HEK293T (cell line): ENCODE measurements at regions not wholly inside any gene's neighbourhood (a gene's known extent, or its start where the extent isn't known, plus 50 kb on each side); places are given as distances from the start of the nearest gene placed in this dataset.

Experiments
- BHLHE40 ChIP-seq: fragments of 450-650 bp; IDR thresholded peaks from 2 replicates; pipeline ENCODE4 v1.6.1; 2016; ENCODE audit warnings: mild to moderate bottlenecking, moderate library complexity, borderline replicate concordance
- ELF4 ChIP-seq: fragments of 450-650 bp; IDR thresholded peaks from 2 replicates; pipeline ENCODE4 v1.6.1; 2017; ENCODE audit warnings: antibody characterized with exemption
- LEF1 ChIP-seq: fragments of 450-650 bp; IDR thresholded peaks from 2 replicates; pipeline ENCODE4 v1.6.1; 2017; ENCODE audit warnings: mild to moderate bottlenecking, borderline replicate concordance
- SP1 ChIP-seq: fragments of 450-650 bp; IDR thresholded peaks from 2 replicates; pipeline ENCODE4 v1.6.1; 2017
- TARDBP ChIP-seq: fragments of 450-650 bp; IDR thresholded peaks from 2 replicates; pipeline ENCODE4 v1.6.1; 2016

DNA sequence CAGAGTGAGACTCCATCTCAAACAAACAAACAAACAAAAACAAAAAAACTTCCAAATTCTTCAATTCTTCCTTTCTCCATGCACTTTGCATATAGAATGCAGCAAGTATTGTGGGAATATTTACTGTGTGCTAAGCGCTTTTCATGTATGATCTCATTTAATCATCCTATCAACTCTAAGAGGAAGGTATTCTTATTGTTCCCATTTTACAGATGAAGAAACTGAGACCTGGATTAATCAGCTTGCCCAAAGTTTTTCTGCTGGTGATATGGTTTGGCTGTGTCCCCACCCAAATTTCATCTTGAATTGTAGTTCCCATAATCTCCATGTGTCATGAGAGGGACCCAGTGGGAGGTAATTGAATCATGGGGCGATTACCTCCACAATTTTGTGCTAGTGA is 56.6 kb upstream of the KCNG1 start:
- no peak for TF ChIP-seq ELF4
- no peak for TF ChIP-seq TARDBP
- TF ChIP-seq BHLHE40 = no peak
- no peak for TF ChIP-seq SP1
- TF ChIP-seq LEF1 = no peak
